ENCODE measurements at regions not wholly inside any gene's neighbourhood (a gene's known extent, or its start where the extent isn't known, plus 50 kb on each side); places are given as distances from the start of the nearest gene placed in this dataset.

- intact Hi-C loops (cut with micrococcal nuclease) = loop anchor here (10.0 kb wide), 5 partner anchors 186 to 446 kb away; no protein-coding TSS in a partner anchor
- BruUV-seq (replicated peaks) = no TSS peak
- H3K27ac Mint-ChIP-seq (ENCODE audit: low read depth, unreplicated experiment) = no peak overlapping the region
- no peak for DNase-seq (ENCODE audit: unreplicated experiment)
- H3K36me3 Mint-ChIP-seq (ENCODE audit: insufficient read depth, unreplicated experiment) = no peaks in the 10 kb centered on the region
- no peaks in the 10 kb centered on the region for H3K27me3 Mint-ChIP-seq (ENCODE audit: insufficient read depth, unreplicated experiment)
- TF ChIP-seq CTCF (IDR thresholded peaks at IDR 0.05; ENCODE audit: unreplicated experiment) = no peak
- POLR2A ChIA-PET = no interaction called here
- H3K4me1 Mint-ChIP-seq (ENCODE audit: insufficient read depth, unreplicated experiment) = peaks cover 4% of the 10 kb centered on the region
- no peak overlapping the region for H3K4me3 Mint-ChIP-seq (ENCODE audit: unreplicated experiment)
- CTCF ChIA-PET = interaction anchor here (1.8 kb wide), 1 partner anchor 519 kb away, joined by 7 read pairs; no protein-coding TSS in a partner anchor
- H3K9me3 Mint-ChIP-seq (ENCODE audit: unreplicated experiment) = no peaks in the 10 kb centered on the region
Observed at GRCh38 chr4:149890531-149890930, 74.9 kb upstream of the IQCM start.

GRCh38 chr4:149891426-149891825 lies 75.8 kb upstream of the IQCM start:
- DNase-seq (ENCODE audit: unreplicated experiment) = no peak
- POLR2A ChIA-PET = no interaction called here
- Mint-ChIP-seq H3K4me3 (ENCODE audit: unreplicated experiment) (no peak overlapping the region), H3K4me1 (ENCODE audit: insufficient read depth, unreplicated experiment) (peaks cover 4% of the 10 kb centered on the region), H3K9me3 (ENCODE audit: unreplicated experiment) (no peaks in the 10 kb centered on the region), H3K27me3 (ENCODE audit: insufficient read depth, unreplicated experiment) (no peaks in the 10 kb centered on the region), H3K27ac (ENCODE audit: low read depth, unreplicated experiment) (peak overlapping the region; percentile 13), H3K36me3 (ENCODE audit: insufficient read depth, unreplicated experiment) (no peaks in the 10 kb centered on the region)
- no TSS peak for BruUV-seq (replicated peaks)
- CTCF ChIA-PET = interaction anchor here (1.8 kb wide), 1 partner anchor 520 kb away, joined by 7 read pairs; no protein-coding TSS in a partner anchor
- intact Hi-C loops (cut with micrococcal nuclease) = loop anchor here (10.0 kb wide), 5 partner anchors 187 to 447 kb away; no protein-coding TSS in a partner anchor
- TF ChIP-seq CTCF (IDR thresholded peaks at IDR 0.05; ENCODE audit: unreplicated experiment) = no peak

DNA sequence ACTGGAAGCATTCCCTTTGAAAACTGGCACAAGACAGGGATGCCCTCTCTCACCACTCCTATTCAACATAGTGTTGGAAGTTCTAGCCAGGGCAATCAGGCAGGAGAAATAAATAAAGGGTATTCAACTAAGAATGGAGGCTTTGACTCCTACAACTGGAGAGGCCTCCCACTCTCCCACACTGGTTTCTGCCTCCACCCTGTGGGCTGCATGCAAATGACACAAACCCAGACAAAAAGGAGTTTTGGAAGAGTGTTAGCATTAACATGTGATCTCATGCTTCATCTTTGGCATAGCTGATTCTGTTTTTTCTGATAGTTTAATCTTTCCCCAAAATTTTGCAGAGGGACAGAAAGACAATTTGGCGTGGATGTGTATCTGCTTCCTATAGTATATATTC lies 80.8 kb upstream of the IQCM start:
- H3K36me3 Mint-ChIP-seq (ENCODE audit: insufficient read depth, unreplicated experiment) = no peaks in the 10 kb centered on the region
- H3K27ac Mint-ChIP-seq (ENCODE audit: low read depth, unreplicated experiment) = no peak overlapping the region
- H3K27me3 Mint-ChIP-seq (ENCODE audit: insufficient read depth, unreplicated experiment) = no peaks in the 10 kb centered on the region
- CTCF ChIA-PET = interaction anchor here (0.6 to 2.6 kb wide), 14 partner anchors 10 to 1021 kb away, joined by 3 to 33 read pairs (median 4); no protein-coding TSS in a partner anchor
- no peaks in the 10 kb centered on the region for H3K4me1 Mint-ChIP-seq (ENCODE audit: insufficient read depth, unreplicated experiment)
- TF ChIP-seq CTCF (IDR thresholded peaks at IDR 0.05; ENCODE audit: unreplicated experiment) = peak; percentile 81
- H3K4me3 Mint-ChIP-seq (ENCODE audit: unreplicated experiment) = no peak overlapping the region
- DNase-seq (ENCODE audit: unreplicated experiment) = peak; percentile 62
- no TSS peak for BruUV-seq (replicated peaks)
- no peaks in the 10 kb centered on the region for H3K9me3 Mint-ChIP-seq (ENCODE audit: unreplicated experiment)
- intact Hi-C loops (cut with micrococcal nuclease) = loop anchor here (1.0 to 10.0 kb wide), 8 partner anchors 192 to 1454 kb away; partner anchors contain the start of gene NR3C2
- POLR2A ChIA-PET = no interaction called here

DNA sequence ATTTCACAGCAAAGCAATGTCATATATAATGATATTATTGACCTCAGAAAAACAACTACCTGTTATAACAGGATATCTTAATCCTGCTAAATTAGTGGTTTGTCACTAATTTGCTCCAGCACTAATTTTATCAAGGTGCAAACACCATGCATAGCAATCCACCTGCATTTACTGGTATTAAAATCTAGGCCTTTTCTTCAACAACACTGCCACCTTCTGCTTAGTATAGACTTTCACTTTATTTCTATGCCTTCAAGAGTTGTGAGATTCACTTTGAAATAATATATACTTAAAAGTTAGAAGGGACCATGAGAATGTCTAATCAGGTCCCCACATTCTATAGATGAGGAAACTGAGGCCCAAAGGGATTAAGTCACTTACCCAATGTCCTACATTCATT lies 82.1 kb upstream of the IQCM start:
- Mint-ChIP-seq H3K27ac (ENCODE audit: low read depth, unreplicated experiment) (no peak overlapping the region), H3K4me1 (ENCODE audit: insufficient read depth, unreplicated experiment) (no peaks in the 10 kb centered on the region), H3K36me3 (ENCODE audit: insufficient read depth, unreplicated experiment) (no peaks in the 10 kb centered on the region), H3K9me3 (ENCODE audit: unreplicated experiment) (no peaks in the 10 kb centered on the region), H3K4me3 (ENCODE audit: unreplicated experiment) (no peak overlapping the region), H3K27me3 (ENCODE audit: insufficient read depth, unreplicated experiment) (no peaks in the 10 kb centered on the region)
- TF ChIP-seq CTCF (IDR thresholded peaks at IDR 0.05; ENCODE audit: unreplicated experiment) = peak; percentile 55
- ChIA-PET POLR2A (no interaction called here), CTCF (interaction anchor here (0.6 to 2.6 kb wide), 14 partner anchors 11 to 1983 kb away, joined by 3 to 33 read pairs (median 4); no protein-coding TSS in a partner anchor)
- intact Hi-C loops (cut with micrococcal nuclease) = loop anchor here (1.0 to 10.0 kb wide), 8 partner anchors 193 to 1455 kb away; partner anchors contain the start of gene NR3C2
- no TSS peak for BruUV-seq (replicated peaks)
- DNase-seq (ENCODE audit: unreplicated experiment) = peak; percentile 47

Measured in MCF 10A (cell line).